ENCODE measurements at regions not wholly inside any gene's neighbourhood (a gene's known extent, or its start where the extent isn't known, plus 50 kb on each side); places are given as distances from the start of the nearest gene placed in this dataset.

DNA sequence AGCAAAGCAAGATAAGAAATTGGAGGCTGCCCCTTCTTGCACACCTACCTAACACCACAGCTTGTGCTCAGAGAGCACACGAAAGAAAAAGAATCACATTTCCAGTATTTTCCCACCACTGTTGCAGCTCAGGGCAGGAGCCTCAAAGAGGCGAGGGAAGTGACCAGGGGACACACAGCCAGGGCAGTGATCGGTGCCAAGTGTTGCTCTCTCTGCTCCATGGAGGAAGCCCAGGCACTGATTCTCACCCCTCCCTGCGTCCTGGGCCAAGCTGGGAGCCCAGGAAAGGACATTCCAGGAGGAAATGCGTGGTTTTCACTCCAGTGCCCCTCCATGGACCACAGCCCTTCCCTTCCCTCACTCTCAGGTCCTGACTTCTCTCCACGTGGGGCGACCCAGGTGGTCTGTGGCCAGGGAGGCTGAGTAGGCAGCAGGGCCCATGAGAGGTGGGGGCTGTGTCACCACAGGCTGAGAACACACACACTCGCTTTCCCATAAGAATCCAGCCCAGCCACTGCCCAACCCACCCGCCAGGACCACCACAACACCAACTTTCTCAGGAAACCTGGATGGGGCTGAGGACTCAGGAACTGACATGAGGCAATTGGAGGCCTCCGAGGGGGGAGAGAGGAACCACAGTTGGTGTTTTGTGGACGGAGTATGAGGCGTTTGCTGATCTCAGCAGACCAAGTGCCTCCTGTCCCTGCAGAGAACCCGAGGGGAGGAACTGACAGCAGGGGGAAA, 81.7 kb upstream of the MAFB start:
- DNase-seq: no peak

- no peak for DNase-seq
These were observed 82.2 kb upstream of the MAFB start for GRCh38 chr20:40771308-40771610.

- DNase-seq: no peak
These were observed 82.9 kb upstream of the MAFB start for GRCh38 chr20:40771848-40772511.

DNA sequence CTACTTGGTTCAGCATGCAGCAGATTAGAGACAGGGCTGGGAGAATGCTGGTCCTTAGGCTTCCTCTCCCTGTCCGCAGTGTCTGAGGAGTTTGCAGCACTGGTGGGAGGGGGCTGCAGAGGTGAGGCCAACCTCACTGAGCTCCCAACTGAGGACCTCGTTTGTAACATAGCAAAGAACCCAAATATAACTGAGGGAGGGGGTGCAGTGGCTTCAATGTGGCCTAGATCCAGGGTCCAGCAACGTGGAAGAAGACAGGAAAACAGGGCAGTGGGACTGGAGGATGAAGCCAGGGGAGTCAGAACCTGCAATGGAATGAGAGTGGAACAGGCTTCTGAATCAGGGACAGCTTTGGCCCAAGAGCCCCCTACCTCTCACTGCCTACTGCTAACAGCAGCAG, 84.3 kb upstream of the MAFB start:
- no peak for DNase-seq

DNA sequence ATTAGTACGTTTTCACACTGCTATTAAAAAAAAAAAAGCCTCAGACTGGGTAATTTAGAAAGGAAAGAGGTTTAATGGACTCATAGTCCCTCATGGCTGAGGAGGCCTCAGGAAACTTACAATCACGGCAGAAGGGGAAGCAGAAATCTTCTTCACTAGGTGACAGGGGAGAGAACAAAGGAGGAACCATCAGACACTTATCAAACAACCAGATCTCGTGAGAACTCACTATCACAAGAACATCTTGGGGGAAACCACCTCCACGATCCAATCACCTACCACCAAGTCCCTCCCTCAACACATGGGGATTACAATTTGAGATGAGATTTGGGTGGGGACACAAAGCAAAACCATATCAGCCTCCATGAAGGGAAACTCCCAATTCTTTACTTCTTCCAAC, 85.2 kb upstream of the MAFB start:
- DNase-seq: no peak

DNA sequence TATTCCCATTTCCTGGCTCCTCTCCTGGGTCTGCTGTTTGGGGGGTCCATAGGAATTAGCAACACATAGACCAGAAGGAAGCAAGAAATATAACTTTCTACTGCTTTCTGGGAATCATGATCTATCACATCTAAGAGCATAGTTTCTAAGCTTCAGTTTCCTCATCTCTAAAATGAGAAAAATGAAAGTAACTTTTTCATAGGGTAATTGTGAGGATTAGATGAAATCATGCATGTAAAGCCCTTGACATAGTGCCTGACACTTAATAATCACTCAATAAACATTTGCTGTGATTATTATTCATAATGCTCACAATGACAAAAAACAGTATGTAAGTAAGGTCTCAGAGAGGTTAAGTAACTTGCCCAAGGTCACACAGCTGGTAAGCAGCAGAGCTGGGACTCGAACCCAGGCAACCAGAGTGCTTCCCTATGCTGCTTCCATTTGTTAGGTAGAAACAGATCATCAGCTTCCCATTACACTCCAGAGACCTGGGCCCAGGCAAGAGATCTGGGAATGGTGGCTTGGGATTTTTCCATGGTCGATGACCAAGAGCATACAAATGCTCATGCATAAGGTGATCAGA, 86.6 kb upstream of the MAFB start:
- DNase-seq: no peak

- DNase-seq: no peak
These were observed 87.7 kb upstream of the MAFB start for GRCh38 chr20:40776466-40777457.

DNA sequence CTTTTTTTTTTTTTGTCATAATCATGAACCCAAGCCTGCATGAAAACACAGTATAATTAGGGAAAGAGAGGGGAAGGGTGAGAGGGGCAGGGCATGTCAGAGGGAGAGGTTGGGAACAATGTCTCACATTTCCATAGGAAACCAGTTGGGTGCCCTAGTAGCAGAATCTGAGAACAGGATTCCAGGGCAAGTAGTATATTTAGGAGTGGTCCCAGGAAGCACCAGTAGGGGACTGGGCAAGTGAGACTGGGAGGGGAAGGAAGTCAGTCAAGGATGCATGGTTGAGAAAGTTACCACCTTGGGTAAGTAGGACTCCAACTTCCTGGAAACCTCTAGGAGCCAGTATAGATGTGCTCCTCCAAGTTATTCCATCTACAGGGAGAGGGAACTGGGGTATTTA, 88.6 kb upstream of the MAFB start:
- no peak for DNase-seq

DNA sequence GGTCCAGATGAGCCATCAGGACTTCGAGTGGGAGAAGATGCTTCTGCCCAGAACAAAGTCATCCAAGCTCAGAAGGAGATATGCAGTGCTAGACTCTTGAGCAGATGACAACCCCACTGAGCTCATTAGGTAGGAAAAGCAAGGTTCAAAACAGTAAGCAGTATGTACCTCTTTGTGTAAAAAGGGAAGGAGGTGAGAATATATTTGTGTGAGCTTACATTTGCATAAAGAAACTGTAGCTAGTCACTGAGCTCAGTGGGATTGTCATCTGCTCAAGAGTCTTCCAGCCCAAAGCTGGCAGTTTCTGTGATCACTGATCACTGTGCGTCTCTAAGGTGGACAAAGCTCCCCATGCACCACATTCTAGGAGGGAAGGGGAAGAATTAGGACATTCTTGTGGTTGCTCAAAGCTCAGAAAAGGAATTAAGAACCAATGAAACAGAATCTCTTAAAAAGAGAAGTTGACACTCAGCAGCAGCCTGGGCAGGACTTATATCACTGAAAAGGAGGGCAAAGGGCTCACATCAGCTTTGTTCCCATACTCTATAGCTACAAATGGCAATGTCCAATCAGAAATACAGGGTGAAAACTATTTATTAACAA, 90.0 kb upstream of the MAFB start:
- no peak for DNase-seq

- no peak for DNase-seq
These were observed 92.4 kb upstream of the MAFB start for GRCh38 chr20:40781327-40782042.

DNA sequence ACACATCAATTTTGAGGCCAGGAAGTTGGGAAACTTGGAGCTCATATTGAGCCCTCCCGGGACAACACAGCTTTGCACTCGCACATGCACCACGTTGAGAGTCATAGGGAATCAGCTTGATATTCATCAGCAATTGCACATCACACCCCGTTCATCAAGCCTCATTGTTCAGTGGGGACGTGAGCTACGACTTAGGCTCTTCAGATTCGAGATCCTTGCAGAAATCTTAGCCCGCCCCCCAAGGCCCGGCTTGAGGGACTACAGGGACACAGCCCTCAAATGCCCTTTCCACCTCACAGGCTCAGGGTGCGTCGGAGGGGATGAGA, 93.0 kb upstream of the MAFB start:
- no peak for DNase-seq

DNA sequence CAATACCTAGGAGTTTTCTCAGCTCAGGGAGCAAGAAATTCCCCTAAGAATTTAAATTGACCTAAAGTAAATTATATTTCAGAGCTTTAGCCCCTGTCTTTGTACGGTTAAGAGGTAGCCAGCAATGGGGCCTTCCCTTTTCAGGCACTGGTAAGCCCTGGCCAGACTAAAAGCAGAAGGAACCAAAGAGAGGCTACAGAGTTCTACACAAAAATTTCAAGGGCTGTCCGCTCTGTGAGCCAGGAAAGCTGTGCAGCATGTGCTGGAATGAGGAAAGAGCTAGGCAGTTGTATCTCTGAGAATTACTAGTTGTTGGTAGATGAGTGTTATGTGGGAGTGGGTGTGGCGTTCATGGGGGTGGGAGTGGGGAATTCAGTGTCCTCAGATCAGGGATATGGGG, 96.3 kb upstream of the MAFB start:
- DNase-seq: no peak

- no peak for DNase-seq
These were observed 97.3 kb upstream of the MAFB start for GRCh38 chr20:40786336-40786735.

- no peak for DNase-seq
These were observed 98.9 kb upstream of the MAFB start for GRCh38 chr20:40787941-40788340.

GRCh38 chr20:40797425-40797824, 108.4 kb upstream of the MAFB start:
- no peak for DNase-seq

GRCh38 chr20:40798066-40798465, 109.0 kb upstream of the MAFB start:
- DNase-seq: no peak

DNA sequence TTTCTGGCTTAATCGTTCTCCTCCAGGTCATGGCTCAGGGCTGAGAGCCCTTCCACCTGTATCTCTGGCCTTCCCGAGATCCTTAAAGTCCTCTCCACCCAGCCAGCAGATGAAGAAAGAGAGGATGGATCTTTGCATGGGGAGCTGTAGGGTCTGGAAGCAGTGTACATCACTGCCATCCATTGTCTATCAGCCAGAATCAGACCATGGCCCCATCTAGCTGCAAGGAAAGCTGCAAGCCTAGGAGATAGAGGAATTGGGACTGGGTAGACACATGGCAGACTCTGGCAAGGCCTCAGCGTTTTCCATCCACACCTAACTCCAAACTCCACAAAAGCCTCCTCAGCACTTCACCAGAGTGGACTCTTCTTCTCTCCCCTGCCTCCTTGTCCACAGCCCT, 113.8 kb upstream of the MAFB start:
- no peak for DNase-seq

DNA sequence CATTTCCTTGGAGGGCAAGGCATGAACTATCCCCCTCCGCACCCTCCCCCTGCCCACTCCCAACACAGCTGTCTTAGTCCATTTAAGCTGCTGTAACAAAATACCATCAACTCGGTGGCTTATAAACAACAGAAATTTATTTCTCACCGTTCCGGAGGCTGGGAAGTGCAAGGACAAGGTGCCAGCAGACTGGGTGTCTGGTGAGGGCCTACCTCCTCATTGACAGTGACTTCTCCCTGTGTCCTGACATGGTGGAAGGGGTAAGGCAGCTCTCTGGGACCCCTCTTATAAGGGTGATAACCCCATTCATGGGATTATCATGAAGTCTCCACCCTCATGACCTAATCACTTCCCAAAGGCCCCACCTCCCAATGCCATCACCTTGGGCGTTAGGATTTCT, 114.3 kb upstream of the MAFB start:
- no peak for DNase-seq

- no peak for DNase-seq
These were observed 116.6 kb upstream of the MAFB start for GRCh38 chr20:40805592-40805991.

DNA sequence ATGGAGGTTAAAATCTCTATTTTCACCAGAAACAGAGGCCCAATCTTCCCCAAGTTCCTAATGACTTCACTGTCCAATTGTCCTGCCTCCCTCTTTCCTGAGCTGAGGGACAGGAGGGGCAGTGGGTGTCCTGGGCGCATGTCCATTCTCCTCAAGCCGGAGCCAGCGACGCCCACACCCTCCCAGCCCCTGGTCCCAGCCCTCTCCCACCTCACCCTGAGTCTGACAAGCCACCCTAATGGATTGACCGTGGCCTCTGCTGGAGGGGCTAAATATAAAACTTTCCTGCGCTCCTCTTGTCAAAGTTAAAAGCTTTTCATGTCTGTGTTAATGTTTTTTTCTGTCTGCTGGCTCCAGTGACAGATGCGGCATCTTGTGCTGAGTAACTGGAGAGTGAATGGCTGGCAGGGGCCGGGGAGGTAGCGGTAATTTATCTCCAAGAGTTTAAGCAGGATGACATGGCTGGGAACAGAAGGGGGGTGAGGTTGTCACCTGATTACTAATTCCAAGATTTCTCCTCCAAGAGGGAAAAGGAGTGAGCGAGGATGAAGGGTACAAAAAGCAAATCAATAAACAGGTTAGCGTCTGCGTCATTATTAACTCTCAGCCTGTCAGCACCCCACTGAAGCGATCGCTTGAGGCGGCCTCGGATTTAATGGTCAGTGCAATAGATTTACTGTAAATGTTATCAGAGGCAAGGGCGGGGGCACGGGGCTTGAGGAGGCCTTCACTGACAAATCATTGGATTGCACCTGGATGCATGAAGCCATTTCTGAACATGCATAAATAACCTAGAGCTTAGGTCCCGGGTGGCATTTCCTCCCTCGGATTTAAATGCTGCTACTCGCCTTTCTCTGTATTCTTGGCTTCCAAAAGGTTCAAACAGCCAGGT, 118.1 kb upstream of the MAFB start:
- no peak for DNase-seq

DNA sequence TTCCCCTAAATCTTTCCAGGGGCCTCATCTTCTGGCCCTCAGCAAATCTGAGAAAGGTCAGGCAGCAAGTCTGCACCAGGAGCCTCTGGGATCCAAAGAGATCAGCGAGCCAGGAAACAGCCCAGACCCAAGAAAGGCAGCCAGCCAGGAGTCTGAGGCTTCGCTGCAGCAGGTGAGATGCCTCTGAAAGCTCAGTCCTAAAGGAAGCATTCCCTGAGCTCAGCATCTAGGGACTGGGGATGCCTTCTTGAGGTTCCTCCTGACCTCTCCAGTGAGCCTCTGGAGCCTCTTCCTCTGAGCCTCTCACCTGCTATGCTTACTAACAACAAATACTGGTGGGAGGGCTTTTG, 118.8 kb upstream of the MAFB start:
- DNase-seq: no peak

GRCh38 chr20:40808936-40809335, 119.9 kb upstream of the MAFB start:
- no peak for DNase-seq

Measured in activated CD4-positive, alpha-beta T cell treated with anti-CD3 and anti-CD28 coated beads for 1 hour (primary cell).